Heart right ventricle (tissue), 16 donors: ENCODE measurements at regions not wholly inside any gene's neighbourhood (a gene's known extent, or its start where the extent isn't known, plus 50 kb on each side); places are given as distances from the start of the nearest gene placed in this dataset.

Experiments used
- ATAC-seq, 8 donors: fragments of 200-7000 bp; cut with Tn5 transposase; one replicate each; pipeline ENCODE4 v1.9.1; 2020; ENCODE audit warnings: mild to moderate bottlenecking in 8 of 8, moderate library complexity in 8 of 8, moderate number of reproducible peaks in 1 of 8
- DNase-seq, 2 donors: peaks; one replicate each; pipeline ENCODE4 v3.0.0-alpha.2; 2020
- H3K27ac ChIP-seq, 10 donors: fragments of 200-600 bp; sonication (generic) in 2 of 10; one replicate each; pipeline versions ENCODE4 v1.5.0 to v1.8.0; 2020 to 2022; ENCODE audit warnings: mild to moderate bottlenecking in 3 of 10
- H3K27me3 ChIP-seq, 7 donors: fragments of 200-600 bp; one replicate each; pipeline ENCODE4 v1.8.0; 2021 to 2022; ENCODE audit warnings: mild to moderate bottlenecking in 2 of 7
- H3K36me3 ChIP-seq, 9 donors: fragments of 200-600 bp; sonication (generic) in 1 of 9; one replicate each; pipeline versions ENCODE4 v1.5.0 to v1.8.0; 2020 to 2022; ENCODE audit warnings: mild to moderate bottlenecking in 2 of 9
- H3K4me1 ChIP-seq, 9 donors: fragments of 200-600 bp; sonication (generic) in 1 of 9; one replicate each; pipeline versions ENCODE4 v1.5.0 to v1.8.0; 2020 to 2022; ENCODE audit warnings: mild to moderate bottlenecking in 4 of 9
- H3K4me3 ChIP-seq, 10 donors: fragments of 200-600 bp; sonication (generic) in 2 of 10; one replicate each; pipeline versions ENCODE4 v1.5.0 to v1.8.0; 2020 to 2022; ENCODE audit warnings: mild to moderate bottlenecking in 7 of 10, moderate library complexity in 2 of 10
- H3K9me3 ChIP-seq, 11 donors: fragments of 200-600 bp in 10 of 11; sonication (generic) in 2 of 11; one replicate each; pipeline versions ENCODE4 v1.5.0 to v1.8.0; 2013 to 2022; ENCODE audit warnings: mild to moderate bottlenecking in 2 of 11, control low read depth in 1 of 11, moderate library complexity in 1 of 11
- WGBS, 2 donors: extraction: QIAGEN DNeasy Blood & Tissue Kit; methylation state at CpG; one replicate each; pipeline ENCODE4 v1.1.7; 2013; ENCODE audit warnings: inconsistent platforms in 1 of 2; 5-methylcytosine and 5-hydroxymethylcytosine counted together
- intact Hi-C, 10 donors: fragments of 100-400 bp; cut with DNase I; formaldehyde crosslinking; loops; one replicate each; pipeline versions ENCODE4 v1.11.1 to v1.14.2; 2022
- TF ChIP-seq, protein P1 (sequence below), 9 donors: fragments of 200-600 bp; sonication (generic) in 2 of 9; IDR thresholded peaks; one replicate each; pipeline versions ENCODE4 v1.5.0 to v1.8.0; 2021 to 2022; ENCODE audit warnings: antibody characterized with exemption in 9 of 9, mild to moderate bottlenecking in 5 of 9, moderate library complexity in 1 of 9
- donor health status: Arrhythmogenic right ventricular cardiomyopathy.
- donor health status: ischemic (EF 13 %, LVEDD 7.1; RV severe dilation, severe dysfunction).
- donor health status: healthy with polysubstance abuse.
- donor health status: DM: no; HTN: yes; CAD: no.
- donor health status: DM: no; HTN: no; CAD: no.
- donor health status: ischemic (EF 25% LVEDD 6.9; RV normal size, moderate dysfunction).
- donor health status: ischemic (EF 25% LVEDD 5.7; RV mildly dilated, moderate dysfunction).
- donor health status: healthy.
- donor health status: DM: yes; HTN: yes; CAD: no.
- donor health status: Ischemic cardiomyopathy.
- donor health status: ischemic (EF 35%, LVEDD 5.7; RV mildly dilated, moderate dysfunction).
- donor health status: nonischemic (EF 11% LVEDD 7.7; RV severe dilation, severe dysfunction).
- donor health status: DM: yes; HTN: yes; CAD: no.
- donor health status: PGD.
- donor health status: ischemic (EF 29% LVEDD 5.4; RV normal size, mild dysfunction).
- donor health status: nonischemic (EF 23%, LVEDD 6.1; RV moderate dilation, normal function).

DNA sequence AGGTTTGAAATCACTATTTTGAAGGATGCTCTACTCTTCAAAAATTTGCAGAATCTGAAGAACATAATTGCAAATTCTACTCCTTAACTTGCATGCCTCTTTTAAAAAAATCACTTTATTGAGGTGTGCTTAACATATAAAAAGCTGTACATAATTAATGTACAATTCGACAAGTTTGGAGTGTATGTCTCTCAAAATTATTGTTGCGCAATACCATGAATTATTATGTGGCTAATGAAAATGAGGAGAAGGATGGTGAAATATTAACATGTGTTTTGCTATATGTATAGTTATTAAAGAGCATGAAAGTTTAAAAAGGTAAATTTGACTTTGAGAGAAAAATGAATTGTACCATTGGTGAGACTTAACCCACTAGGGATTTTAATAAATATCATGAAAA lies 187.2 kb upstream of the MALRD1 start:
- Histone ChIP-seq H3K36me3 (no peaks in the 10 kb centered on the region), H3K4me3 (no peak overlapping the region), H3K27me3 (no peaks in the 10 kb centered on the region), H3K4me1 (no peaks in the 10 kb centered on the region), H3K9me3 (peaks cover 0 to 16% (median 0%) of the 10 kb centered on the region in 11 donors), H3K27ac (no peak overlapping the region)
- DNase-seq, result no peak
- intact Hi-C loops, result no loop called here
- TF ChIP-seq, protein P1, sequence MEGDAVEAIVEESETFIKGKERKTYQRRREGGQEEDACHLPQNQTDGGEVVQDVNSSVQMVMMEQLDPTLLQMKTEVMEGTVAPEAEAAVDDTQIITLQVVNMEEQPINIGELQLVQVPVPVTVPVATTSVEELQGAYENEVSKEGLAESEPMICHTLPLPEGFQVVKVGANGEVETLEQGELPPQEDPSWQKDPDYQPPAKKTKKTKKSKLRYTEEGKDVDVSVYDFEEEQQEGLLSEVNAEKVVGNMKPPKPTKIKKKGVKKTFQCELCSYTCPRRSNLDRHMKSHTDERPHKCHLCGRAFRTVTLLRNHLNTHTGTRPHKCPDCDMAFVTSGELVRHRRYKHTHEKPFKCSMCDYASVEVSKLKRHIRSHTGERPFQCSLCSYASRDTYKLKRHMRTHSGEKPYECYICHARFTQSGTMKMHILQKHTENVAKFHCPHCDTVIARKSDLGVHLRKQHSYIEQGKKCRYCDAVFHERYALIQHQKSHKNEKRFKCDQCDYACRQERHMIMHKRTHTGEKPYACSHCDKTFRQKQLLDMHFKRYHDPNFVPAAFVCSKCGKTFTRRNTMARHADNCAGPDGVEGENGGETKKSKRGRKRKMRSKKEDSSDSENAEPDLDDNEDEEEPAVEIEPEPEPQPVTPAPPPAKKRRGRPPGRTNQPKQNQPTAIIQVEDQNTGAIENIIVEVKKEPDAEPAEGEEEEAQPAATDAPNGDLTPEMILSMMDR (IDR thresholded peaks at IDR 0.05), result no peak
- WGBS, 2 donors, result 96 to 97% methylated on average over 2 of the region's 2 CpGs
- no peak for ATAC-seq

DNA sequence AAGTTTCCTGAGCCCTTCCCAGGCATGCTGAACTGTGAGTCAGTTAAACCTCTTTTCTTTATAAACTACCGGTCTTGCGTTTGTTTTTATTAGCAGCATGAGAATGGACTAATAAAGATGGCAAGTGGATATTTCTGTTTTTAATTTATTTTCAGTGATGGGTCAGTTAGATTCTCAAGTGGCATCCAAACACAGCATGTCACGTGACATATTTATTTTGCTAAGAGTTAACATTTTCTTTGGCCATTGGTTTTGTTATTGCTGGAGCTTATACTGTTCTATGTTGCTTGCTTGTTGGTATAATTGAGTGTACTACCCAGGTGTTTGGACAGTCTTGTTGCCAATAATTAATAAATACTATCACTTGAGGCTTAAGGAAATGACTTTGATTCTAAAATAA lies 181.7 kb upstream of the MALRD1 start:
- no peak overlapping the region for H3K27ac ChIP-seq
- TF ChIP-seq, protein P1 (IDR thresholded peaks at IDR 0.05), result no peak
- 90 to 91% methylated on average over 3 of the region's 3 CpGs for WGBS, 2 donors
- peaks cover 0 to 16% (median 0%) of the 10 kb centered on the region in 11 donors for H3K9me3 ChIP-seq
- H3K36me3 ChIP-seq, result no peaks in the 10 kb centered on the region
- H3K27me3 ChIP-seq, result no peaks in the 10 kb centered on the region
- ATAC-seq (no peak), DNase-seq (no peak)
- H3K4me1 ChIP-seq, result no peaks in the 10 kb centered on the region
- intact Hi-C loops, result no loop called here
- no peak overlapping the region for H3K4me3 ChIP-seq

GRCh38 chr10:18868919-18869318 lies 179.7 kb upstream of the MALRD1 start:
- Histone ChIP-seq H3K9me3 (peaks cover 0 to 16% (median 0%) of the 10 kb centered on the region in 11 donors), H3K36me3 (no peaks in the 10 kb centered on the region), H3K4me1 (no peaks in the 10 kb centered on the region), H3K27me3 (no peaks in the 10 kb centered on the region), H3K27ac (no peak overlapping the region), H3K4me3 (no peak overlapping the region)
- ATAC-seq (no peak), DNase-seq (no peak)
- TF ChIP-seq, protein P1 (IDR thresholded peaks at IDR 0.05), result no peak
- intact Hi-C loops, result no loop called here
- 69 to 81% methylated on average over 3 of the region's 3 CpGs for WGBS, 2 donors

DNA sequence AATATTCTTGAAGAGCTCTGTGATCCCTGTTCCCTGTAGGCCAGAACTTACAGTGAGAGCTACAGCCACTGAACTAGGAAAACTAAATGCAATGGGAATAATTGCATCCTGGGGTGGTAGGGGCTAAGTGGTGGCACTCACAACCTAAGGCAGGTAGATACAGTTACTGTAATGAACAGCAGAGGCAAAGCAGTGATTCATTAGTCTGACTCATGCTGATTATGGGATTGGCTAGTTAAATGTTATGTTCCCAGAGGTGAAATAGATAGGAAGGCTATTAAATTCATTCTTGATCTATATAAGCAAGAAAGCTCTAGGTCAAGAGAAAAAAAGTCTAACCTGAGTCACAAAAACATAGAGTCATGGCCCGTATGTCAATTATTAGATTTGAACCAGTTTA lies 173.1 kb upstream of the MALRD1 start:
- Histone ChIP-seq H3K36me3 (no peaks in the 10 kb centered on the region), H3K4me3 (no peak overlapping the region), H3K9me3 (peaks cover 0 to 8% (median 0%) of the 10 kb centered on the region in 11 donors), H3K27me3 (no peaks in the 10 kb centered on the region), H3K27ac (no peak overlapping the region), H3K4me1 (no peaks in the 10 kb centered on the region)
- TF ChIP-seq, protein P1 (IDR thresholded peaks at IDR 0.05), result no peak
- intact Hi-C loops, result no loop called here
- DNase-seq, result no peak
- no peak for ATAC-seq
- 88% methylated on average over 1 of the region's 1 CpG for whole genome bisulfite sequencing, 2 donors
